ENCODE measurements at regions not wholly inside any gene's neighbourhood (a gene's known extent, or its start where the extent isn't known, plus 50 kb on each side); places are given as distances from the start of the nearest gene placed in this dataset.

DNA sequence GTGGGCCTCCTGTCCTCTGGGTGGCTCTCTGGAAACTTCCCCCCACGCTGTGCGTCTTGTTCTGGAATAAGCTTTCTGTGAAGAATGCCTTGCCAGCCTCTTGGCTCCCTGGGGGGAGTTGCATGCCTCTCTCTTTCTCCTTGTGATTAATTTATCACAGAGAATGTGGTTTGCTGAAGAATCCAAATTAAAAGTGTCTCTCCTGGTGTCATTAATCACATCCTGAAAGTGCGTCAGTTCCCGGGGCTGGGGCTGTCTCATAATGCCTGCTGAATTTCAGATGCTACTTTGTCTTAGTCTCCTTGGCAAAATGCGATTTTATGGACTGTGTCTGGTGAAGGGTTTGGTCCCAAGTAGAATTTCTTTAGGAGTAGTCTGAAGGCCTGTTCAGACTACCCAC is 787.7 kb upstream of the TMEM132C start:
- H3K4me3 ChIP-seq (replicated peaks; ENCODE audit: low read depth, low read length) = no peak overlapping the region
- TF ChIP-seq, protein P1, sequence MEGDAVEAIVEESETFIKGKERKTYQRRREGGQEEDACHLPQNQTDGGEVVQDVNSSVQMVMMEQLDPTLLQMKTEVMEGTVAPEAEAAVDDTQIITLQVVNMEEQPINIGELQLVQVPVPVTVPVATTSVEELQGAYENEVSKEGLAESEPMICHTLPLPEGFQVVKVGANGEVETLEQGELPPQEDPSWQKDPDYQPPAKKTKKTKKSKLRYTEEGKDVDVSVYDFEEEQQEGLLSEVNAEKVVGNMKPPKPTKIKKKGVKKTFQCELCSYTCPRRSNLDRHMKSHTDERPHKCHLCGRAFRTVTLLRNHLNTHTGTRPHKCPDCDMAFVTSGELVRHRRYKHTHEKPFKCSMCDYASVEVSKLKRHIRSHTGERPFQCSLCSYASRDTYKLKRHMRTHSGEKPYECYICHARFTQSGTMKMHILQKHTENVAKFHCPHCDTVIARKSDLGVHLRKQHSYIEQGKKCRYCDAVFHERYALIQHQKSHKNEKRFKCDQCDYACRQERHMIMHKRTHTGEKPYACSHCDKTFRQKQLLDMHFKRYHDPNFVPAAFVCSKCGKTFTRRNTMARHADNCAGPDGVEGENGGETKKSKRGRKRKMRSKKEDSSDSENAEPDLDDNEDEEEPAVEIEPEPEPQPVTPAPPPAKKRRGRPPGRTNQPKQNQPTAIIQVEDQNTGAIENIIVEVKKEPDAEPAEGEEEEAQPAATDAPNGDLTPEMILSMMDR (IDR thresholded peaks at IDR 0.05; ENCODE audit: low read length, missing control alignments) = no peak
- DNase-seq (ENCODE audit: low read depth) = peak; percentile 1

DNA sequence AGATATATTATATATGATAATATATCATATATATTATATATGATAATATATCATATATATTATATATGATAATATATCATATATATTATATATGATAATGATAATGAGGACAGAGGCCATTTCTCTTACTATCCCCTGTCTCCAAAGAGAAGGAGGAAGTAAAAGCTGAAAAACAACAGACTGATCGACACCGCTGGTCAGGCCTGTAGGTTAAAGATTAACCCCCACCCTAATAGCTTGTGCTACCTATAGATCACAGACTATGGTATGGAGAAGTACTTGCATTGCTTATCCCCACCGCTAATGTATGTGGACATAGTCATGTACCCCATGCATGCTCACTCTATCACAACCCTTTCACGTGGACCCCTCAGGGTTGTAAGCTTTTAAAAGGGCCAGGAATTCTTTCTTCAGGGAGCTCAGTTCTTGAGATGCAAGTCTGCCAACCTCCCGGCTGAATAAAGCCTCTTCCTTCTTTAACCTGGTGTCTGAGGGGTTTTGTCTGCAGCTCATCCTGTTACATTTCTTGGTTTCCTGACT is 786.1 kb upstream of the TMEM132C start:
- no peak for DNase-seq (ENCODE audit: low read depth)
- no peak overlapping the region for H3K4me3 ChIP-seq (replicated peaks; ENCODE audit: low read depth, low read length)
- TF ChIP-seq, protein P1 (IDR thresholded peaks at IDR 0.05; ENCODE audit: low read length, missing control alignments) = no peak

DNA sequence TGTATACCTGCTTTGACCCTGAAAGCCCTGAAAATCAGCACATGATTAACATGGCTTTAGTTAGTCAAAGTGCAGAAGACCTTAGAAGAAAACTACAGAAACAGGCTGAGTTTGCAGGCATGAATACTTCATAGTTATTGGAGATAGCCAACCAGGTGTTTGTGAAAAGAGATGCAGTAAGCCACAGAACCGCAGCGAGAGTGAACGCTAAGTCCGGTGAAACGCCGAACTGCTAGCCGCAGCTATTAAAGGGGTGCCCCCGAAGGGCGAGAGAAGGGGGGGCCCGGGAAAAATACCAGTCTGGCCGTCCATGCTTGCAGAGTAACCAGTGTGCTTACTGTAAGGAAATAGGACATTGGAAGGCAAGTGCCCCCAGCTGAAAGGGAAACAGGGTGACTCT is 784.0 kb upstream of the TMEM132C start:
- TF ChIP-seq, protein P1 (IDR thresholded peaks at IDR 0.05; ENCODE audit: low read length, missing control alignments) = no peak
- no peak for DNase-seq (ENCODE audit: low read depth)
- H3K4me3 ChIP-seq (replicated peaks; ENCODE audit: low read depth, low read length) = no peak overlapping the region

DNA sequence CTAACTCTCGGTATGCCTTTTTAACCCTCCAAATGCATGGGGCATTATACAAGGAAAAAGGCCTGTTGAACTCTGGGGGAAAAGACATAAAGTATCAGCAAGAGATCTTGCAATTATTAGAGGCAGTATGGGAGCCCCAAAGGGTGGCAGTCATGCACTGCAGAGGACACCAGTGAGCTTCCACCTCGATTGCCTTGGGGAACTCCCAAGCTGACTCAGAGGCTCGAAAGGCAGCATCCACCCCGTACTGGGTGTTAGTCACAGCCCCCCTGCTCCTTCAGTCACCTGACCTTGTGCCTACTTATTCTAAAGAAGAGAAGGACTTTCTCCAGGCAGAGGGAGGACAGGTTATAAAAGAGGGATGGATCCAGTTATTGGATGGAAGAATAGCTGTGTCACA is 781.4 kb upstream of the TMEM132C start:
- DNase-seq (ENCODE audit: low read depth) = peak; percentile 42
- H3K4me3 ChIP-seq (replicated peaks; ENCODE audit: low read depth, low read length) = no peak overlapping the region
- TF ChIP-seq, protein P1 (IDR thresholded peaks at IDR 0.05; ENCODE audit: low read length, missing control alignments) = no peak

DNA sequence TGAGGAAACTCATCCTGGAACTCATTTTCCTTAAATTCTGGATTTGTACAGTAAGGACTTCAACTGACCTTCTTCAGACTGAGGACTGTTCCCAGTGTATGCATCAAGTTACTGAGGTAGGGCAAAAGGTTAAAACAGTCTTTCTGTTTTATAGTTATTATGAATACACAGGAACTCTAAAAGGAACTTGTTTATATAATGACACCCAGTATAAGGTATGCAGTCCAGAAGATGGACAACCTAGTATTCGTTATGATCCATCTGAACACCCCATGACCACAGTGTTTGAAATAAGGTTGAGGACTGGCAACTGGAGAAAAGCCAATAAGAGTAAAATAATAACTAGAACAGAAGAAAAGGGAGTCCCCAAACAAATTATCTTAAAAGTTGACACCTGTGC is 779.9 kb upstream of the TMEM132C start:
- no peak overlapping the region for H3K4me3 ChIP-seq (replicated peaks; ENCODE audit: low read depth, low read length)
- no peak for DNase-seq (ENCODE audit: low read depth)
- TF ChIP-seq, protein P1 (IDR thresholded peaks at IDR 0.05; ENCODE audit: low read length, missing control alignments) = no peak

DNA sequence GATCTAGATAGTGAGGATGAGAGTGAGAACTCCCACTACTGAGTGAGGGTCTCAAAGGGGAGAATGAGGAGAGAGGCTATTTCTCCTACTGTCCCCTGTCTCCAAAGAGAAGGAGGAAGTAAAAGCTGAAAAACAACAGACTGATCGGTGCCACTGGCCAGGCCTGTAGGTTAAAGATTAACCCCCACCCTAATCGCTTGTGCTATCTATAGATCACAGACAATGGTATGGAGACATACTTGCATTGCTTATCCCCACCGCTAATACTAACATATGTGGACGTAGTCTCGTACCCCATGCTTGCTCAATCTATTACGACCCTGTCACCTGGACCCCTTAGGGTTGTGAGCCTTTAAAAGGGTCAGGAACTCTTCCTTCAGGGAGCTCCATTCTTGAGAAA is 777.9 kb upstream of the TMEM132C start:
- DNase-seq (ENCODE audit: low read depth) = no peak
- TF ChIP-seq, protein P1 (IDR thresholded peaks at IDR 0.05; ENCODE audit: low read length, missing control alignments) = no peak

More for the DNA sequence above, 777.9 kb upstream of the TMEM132C start:
- H3K4me3 ChIP-seq (replicated peaks; ENCODE audit: low read depth, low read length) = no peak overlapping the region

Measured in fibroblast of pulmonary artery (primary cell).